ENCODE measurements at regions not wholly inside any gene's neighbourhood (a gene's known extent, or its start where the extent isn't known, plus 50 kb on each side); places are given as distances from the start of the nearest gene placed in this dataset.

DNA sequence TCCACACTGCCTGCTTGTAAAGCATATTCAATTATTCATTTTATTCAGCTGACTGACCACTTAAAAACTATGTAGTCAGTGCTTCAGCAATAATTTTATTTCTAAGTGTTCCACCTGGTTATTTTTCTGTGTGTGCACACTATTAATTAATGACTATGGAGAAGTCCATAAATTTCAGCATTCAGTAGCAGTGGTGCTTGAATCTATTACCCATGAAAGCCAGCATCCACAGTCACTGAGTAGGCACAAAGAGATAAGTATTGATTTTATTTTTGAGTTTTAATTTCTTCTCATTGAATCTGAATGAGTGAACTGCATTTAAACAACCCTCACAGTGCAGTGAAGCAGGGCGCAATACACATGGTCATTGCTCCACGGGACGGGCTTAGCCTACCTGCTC lies 643.1 kb downstream of the GALC start:
- dilution Hi-C loops (cut with MboI; ENCODE audit: extremely low pct_ligation_motif_present, low sequenced_read_pairs) = no loop called here
- no peaks in the 10 kb centered on the region for H3K9me1 ChIP-seq (replicated peaks; ENCODE audit: control insufficient read depth, extremely low read depth, insufficient read depth, low read length)
- BruUV-seq (replicated peaks) = no TSS peak

More for the DNA sequence above, 643.1 kb downstream of the GALC start:
- TF ChIP-seq JUN (IDR thresholded peaks at IDR 0.05; ENCODE audit: borderline replicate concordance, insufficient read depth, insufficient read length, low read depth) (no peak), POLR2AphosphoS5 (IDR thresholded peaks at IDR 0.05; ENCODE audit: insufficient read depth, low read depth, low read length) (no peak), MYC (IDR thresholded peaks at IDR 0.05; ENCODE audit: low read depth, low read length) (no peak), EZH2 (IDR thresholded peaks at IDR 0.05; ENCODE audit: borderline replicate concordance, low read depth, low read length, severe bottlenecking) (no peak), MAX (IDR thresholded peaks at IDR 0.05; ENCODE audit: insufficient read depth, insufficient read length) (no peak), CTCF (IDR thresholded peaks at IDR 0.05; ENCODE audit: extremely low read depth in 1 of 2, insufficient read depth in 1 of 2, low read depth in 1 of 2, low read length in 2 of 2) (no peak), POLR2A (IDR thresholded peaks at IDR 0.05; ENCODE audit: low read depth, low read length) (no peak), FOS (IDR thresholded peaks at IDR 0.05; ENCODE audit: borderline replicate concordance, insufficient read depth, low read length) (no peak), GATA2 (IDR thresholded peaks at IDR 0.05; ENCODE audit: insufficient read depth, insufficient read length, low read depth, low read length) (no peak)
- H3K79me2 ChIP-seq (ENCODE audit: control insufficient read depth, insufficient read depth, low read length) = no peaks in the 10 kb centered on the region
- ChIA-PET POLR2A (no interaction called here), CTCF (no interaction called here)
- no peaks in the 10 kb centered on the region for H3K36me3 ChIP-seq (ENCODE audit: control insufficient read depth in 2 of 2, extremely low read depth in 1 of 2, insufficient read depth in 2 of 2, low read length in 2 of 2)
- intact Hi-C loops (cut with micrococcal nuclease) = no loop called here
- H3K9ac ChIP-seq (replicated peaks; ENCODE audit: extremely low read depth, insufficient read depth, low read length) = no peak overlapping the region
- no peak overlapping the region for H3K4me2 ChIP-seq (ENCODE audit: insufficient read depth, low read length)
- no peak for DNase-seq (ENCODE audit: low read depth, low spot score)
- H3K27me3 ChIP-seq (ENCODE audit: control insufficient read depth in 2 of 2, insufficient read depth in 2 of 2, low read length in 2 of 2) = no peaks in the 10 kb centered on the region
- H2AFZ ChIP-seq (ENCODE audit: low read depth, low read length) = no peak overlapping the region
- no peaks in the 10 kb centered on the region for H4K20me1 ChIP-seq (replicated peaks; ENCODE audit: control insufficient read depth, extremely low read depth, insufficient read depth, low read length)
- peaks cover 3% of the 10 kb centered on the region for H3K9me3 ChIP-seq (replicated peaks; ENCODE audit: control insufficient read depth, insufficient read depth, low read length)
- H3K4me3 ChIP-seq (replicated peaks in 1 of 3; ENCODE audit: insufficient read depth in 1 of 3, low read depth in 1 of 3, low read length in 3 of 3) = no peak overlapping the region
- H3K4me1 ChIP-seq (ENCODE audit: control insufficient read depth, extremely low read depth, insufficient read depth, low read length) = no peaks in the 10 kb centered on the region
- no peak for FAIRE-seq
- no peak overlapping the region for H3K27ac ChIP-seq (ENCODE audit: insufficient read depth, low read depth, low read length)
